ENCODE measurements at regions not wholly inside any gene's neighbourhood (a gene's known extent, or its start where the extent isn't known, plus 50 kb on each side); places are given as distances from the start of the nearest gene placed in this dataset.

- Histone ChIP-seq H4K5ac (ENCODE audit: insufficient read length, low read depth, low read length) (no peak overlapping the region), H4K20me1 (ENCODE audit: control insufficient read depth, insufficient read depth, insufficient read length) (no peaks in the 10 kb centered on the region), H4K91ac (ENCODE audit: insufficient read length, low read depth, low read length) (no peak overlapping the region), H2BK5ac (ENCODE audit: insufficient read length, low read length) (no peak overlapping the region), H4K8ac (replicated peaks; ENCODE audit: insufficient read length, low read depth, low read length) (no peak overlapping the region), H3K9me3 (ENCODE audit: control insufficient read depth, low read depth, low read length) (no peaks in the 10 kb centered on the region), H3K9ac (ENCODE audit: extremely low read depth, insufficient read length, low read length) (no peak overlapping the region), H2AFZ (ENCODE audit: low read length) (no peak overlapping the region), H2BK20ac (ENCODE audit: low read depth, low read length, poor library complexity, severe bottlenecking) (no peak overlapping the region), H3T11ph (ENCODE audit: low read length) (no peak overlapping the region), H3K4me1 (ENCODE audit: insufficient read depth, low read length) (peaks cover 11% of the 10 kb centered on the region), H2AK5ac (ENCODE audit: insufficient read length, low read length) (no peak overlapping the region), H3K4me2 (ENCODE audit: insufficient read depth, insufficient read length, low read length) (no peak overlapping the region), H3K14ac (ENCODE audit: insufficient read depth, low read length) (no peak overlapping the region), H2BK15ac (ENCODE audit: low read depth, low read length) (no peak overlapping the region), H3K18ac (ENCODE audit: insufficient read length, low read depth, low read length) (no peak overlapping the region), H3K23me2 (ENCODE audit: insufficient read length, low read depth, low read length, poor library complexity, severe bottlenecking) (no peaks in the 10 kb centered on the region), H3K79me2 (ENCODE audit: insufficient read depth, low read length) (no peaks in the 10 kb centered on the region), H3K27ac (ENCODE audit: insufficient read length, low read depth, low read length) (no peak overlapping the region), H3K4ac (ENCODE audit: low read depth, low read length) (no peak overlapping the region), H2BK12ac (ENCODE audit: insufficient read length, low read depth, low read length) (no peak overlapping the region), H3K79me1 (ENCODE audit: insufficient read depth, low read depth, low read length, poor library complexity, severe bottlenecking) (no peaks in the 10 kb centered on the region), H3K56ac (ENCODE audit: insufficient read length, low read depth, low read length) (no peak overlapping the region), H3K23ac (ENCODE audit: insufficient read length, low read depth, low read length) (no peak overlapping the region), H3K27me3 (ENCODE audit: insufficient read depth, low read length) (no peaks in the 10 kb centered on the region), H2BK120ac (ENCODE audit: low read depth, low read length, poor library complexity, severe bottlenecking) (no peak overlapping the region)
- WGBS (ENCODE audit: extremely low coverage, insufficient read length, low lambda C conversion rate) = no CpG with 5 or more reads among the region's 3 CpGs
- Mint-ChIP-seq H3K27me3 (ENCODE audit: low read depth) (peaks cover 1% of the 10 kb centered on the region; the same call in 1 of the 2 replicates), H3K4me3 (no peak overlapping the region), H3K27ac (no peak overlapping the region), H3K4me1 (peaks cover 41 to 50% of the 10 kb centered on the region in 2 experiments), H3K9me3 (peaks cover 0 to 7% of the 10 kb centered on the region in 2 experiments; a peak in 2 of 5 replicates), H3K36me3 (ENCODE audit: insufficient read depth in 1 of 3, low read depth in 3 of 3) (peaks cover 0 to 9% (median 0%) of the 10 kb centered on the region in 3 experiments; a peak in 2 of 7 replicates)
- DNase-seq = no peak
- TF ChIP-seq CTCF (conservative IDR thresholded peaks at IDR 0.05) = no peak
Observed at GRCh38 chr18:24817150-24817549, 356.7 kb downstream of the HRH4 start.
